SK-N-MC (cell line): ENCODE measurements at regions not wholly inside any gene's neighbourhood (a gene's known extent, or its start where the extent isn't known, plus 50 kb on each side); places are given as distances from the start of the nearest gene placed in this dataset.

Source experiments
- EZH2 ChIP-seq: fragments of 200-600 bp; sonication (generic); IDR thresholded peaks from one replicate; pipeline ENCODE4 v1.6.1; 2017; ENCODE audit warnings: antibody characterized with exemption
- FOXP2 ChIP-seq: optimal IDR thresholded peaks from 2 replicates; pipeline ENCODE3; 2011; ENCODE audit warnings: mild to moderate bottlenecking, moderate library complexity; ENCODE audit not compliant: insufficient read depth; ENCODE audit errors: extremely low read length, control extremely low read depth
- POLR2AphosphoS5 ChIP-seq: IDR thresholded peaks from 2 replicates; pipeline ENCODE4 v1.6.1; 2012; ENCODE audit warnings: mild to moderate bottlenecking, low read depth, low read length, borderline replicate concordance

- TF ChIP-seq EZH2: no peak
- no peak for TF ChIP-seq POLR2AphosphoS5
- no peak for TF ChIP-seq FOXP2
Observed at GRCh38 chr1:5141750-5142149, 487.3 kb downstream of the AJAP1 start.
